GM21360 (cell line): ENCODE measurements at regions not wholly inside any gene's neighbourhood (a gene's known extent, or its start where the extent isn't known, plus 50 kb on each side); places are given as distances from the start of the nearest gene placed in this dataset.

ENCODE experiments used
- ATAC-seq: cut with Tn5 transposase; IDR thresholded peaks from one replicate; pipeline ENCODE4 v1.9.1; 2021; ENCODE audit warnings: mild to moderate bottlenecking, moderate library complexity; ENCODE audit not compliant: unreplicated experiment

- no peak for ATAC-seq
These were observed 535.0 kb downstream of the CD83 start for GRCh38 chr6:14652536-14652935.

- no peak for ATAC-seq
These were observed 537.9 kb downstream of the CD83 start for GRCh38 chr6:14655201-14656061.

- ATAC-seq: no peak
These were observed 538.5 kb downstream of the CD83 start for GRCh38 chr6:14656078-14656521.

- no peak for ATAC-seq
These were observed 539.1 kb downstream of the CD83 start for GRCh38 chr6:14656649-14657048.

DNA sequence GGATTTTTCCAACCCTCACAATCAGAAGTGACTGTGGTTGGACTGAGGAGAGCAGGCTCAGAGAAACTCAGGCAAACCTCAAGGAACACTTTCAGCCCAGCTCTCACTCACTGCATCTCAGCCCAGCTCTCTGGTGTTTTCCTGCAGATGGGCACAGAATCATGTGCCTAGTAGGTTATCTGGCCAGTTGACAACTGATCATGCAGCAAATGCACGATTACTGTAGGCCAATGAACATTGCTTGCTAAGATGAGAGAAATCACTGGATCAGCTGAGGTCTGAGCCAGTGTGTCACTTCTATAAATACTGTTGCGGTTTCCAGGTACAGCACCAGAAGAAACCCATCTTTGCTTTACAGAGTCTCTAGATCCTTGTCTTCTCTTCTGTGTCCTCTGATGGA lies 540.5 kb downstream of the CD83 start:
- ATAC-seq: no peak

- ATAC-seq: no peak
These were observed 541.5 kb downstream of the CD83 start for GRCh38 chr6:14658886-14659561.

- ATAC-seq: no peak
These were observed 542.3 kb downstream of the CD83 start for GRCh38 chr6:14659841-14660240.

GRCh38 chr6:14660806-14661579 lies 543.4 kb downstream of the CD83 start:
- ATAC-seq: peak; percentile 59

- ATAC-seq: no peak
These were observed 544.1 kb downstream of the CD83 start for GRCh38 chr6:14661691-14662090.

- ATAC-seq: peak; percentile 45
These were observed 546.6 kb downstream of the CD83 start for GRCh38 chr6:14664112-14664601.

GRCh38 chr6:14664621-14665315 lies 547.2 kb downstream of the CD83 start:
- no peak for ATAC-seq

DNA sequence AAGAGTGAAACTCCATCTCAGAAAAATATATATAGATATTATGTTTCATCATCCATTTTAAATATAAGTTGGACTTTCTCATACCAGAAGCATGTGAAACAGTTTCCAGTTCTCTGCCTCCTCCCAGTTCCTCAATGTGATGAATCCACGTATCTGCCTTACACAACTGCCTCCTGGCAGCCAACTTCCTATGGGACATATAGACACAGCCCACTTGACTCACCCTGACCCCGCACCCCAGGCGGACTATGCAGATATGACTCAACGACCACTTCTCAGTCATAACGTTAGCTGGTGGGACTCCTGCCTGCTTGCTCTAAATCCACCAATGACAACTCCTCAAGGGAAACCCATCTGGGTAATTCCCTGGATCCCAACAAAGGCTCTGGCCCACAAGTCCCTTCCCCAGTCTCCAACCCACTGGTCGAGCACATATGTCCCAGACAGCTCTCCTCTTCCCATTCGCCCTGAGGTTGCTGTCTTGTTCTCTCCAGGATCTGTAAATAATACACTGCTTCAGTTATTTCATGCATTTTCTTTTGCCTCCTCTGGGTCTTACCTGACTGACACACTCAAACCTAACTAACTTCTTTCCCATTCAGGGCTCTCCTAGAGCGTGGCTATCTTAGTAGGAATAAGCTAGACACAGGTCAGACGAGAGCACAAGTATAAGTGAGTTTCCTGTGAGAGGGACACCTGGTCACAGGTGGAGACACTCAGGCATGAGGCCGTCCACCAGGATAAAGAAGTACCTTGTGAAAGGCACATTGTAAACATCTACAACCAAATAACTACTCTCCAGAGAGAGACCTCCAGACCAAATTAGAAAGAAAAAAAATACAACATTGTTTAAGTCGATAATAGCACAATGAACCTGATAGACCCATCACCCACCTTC lies 548.5 kb downstream of the CD83 start:
- no peak for ATAC-seq

- ATAC-seq: no peak
These were observed 553.2 kb downstream of the CD83 start for GRCh38 chr6:14670806-14671205.

DNA sequence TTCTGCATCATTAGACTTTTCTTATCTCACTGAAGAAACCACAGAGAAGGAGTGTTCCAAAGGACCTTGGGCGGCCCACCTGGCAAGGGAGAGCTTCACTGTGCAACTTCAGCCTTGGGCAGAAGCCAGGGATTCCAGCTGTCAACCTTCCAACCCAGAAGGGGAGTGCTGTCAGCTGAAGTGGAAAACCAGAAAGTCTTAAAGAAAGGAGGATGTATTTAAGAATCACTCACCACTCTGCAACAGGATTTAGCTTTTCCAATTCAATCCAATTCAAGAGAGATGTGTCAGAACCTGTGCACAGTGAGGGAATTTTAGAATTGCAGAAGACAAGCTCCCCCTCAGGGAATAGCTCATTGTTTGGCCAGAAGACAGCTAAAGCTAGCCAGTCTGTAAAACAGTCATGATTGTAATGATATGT lies 553.7 kb downstream of the CD83 start:
- no peak for ATAC-seq

- no peak for ATAC-seq
These were observed 554.4 kb downstream of the CD83 start for GRCh38 chr6:14671937-14672336.

DNA sequence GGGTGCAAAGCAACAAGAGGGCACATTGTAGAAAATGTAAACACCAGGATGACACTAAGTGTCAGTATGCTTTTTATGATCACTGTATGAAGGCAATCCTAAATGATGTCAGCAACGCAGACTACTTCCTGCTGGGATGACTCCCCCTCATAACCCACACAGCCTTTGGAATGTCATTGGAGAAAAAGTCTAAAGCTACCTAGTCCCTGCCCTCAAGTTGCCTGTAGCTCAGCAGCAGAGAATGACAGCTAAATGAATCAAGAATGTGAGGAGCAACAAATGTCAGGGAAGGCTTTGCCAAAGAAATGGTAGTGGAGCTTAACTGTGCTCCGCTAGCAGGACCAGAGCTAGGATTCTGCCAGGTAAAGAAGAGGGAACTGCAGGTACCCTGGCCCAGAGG lies 555.6 kb downstream of the CD83 start:
- ATAC-seq: no peak

- no peak for ATAC-seq
These were observed 556.9 kb downstream of the CD83 start for GRCh38 chr6:14674458-14674857.

DNA sequence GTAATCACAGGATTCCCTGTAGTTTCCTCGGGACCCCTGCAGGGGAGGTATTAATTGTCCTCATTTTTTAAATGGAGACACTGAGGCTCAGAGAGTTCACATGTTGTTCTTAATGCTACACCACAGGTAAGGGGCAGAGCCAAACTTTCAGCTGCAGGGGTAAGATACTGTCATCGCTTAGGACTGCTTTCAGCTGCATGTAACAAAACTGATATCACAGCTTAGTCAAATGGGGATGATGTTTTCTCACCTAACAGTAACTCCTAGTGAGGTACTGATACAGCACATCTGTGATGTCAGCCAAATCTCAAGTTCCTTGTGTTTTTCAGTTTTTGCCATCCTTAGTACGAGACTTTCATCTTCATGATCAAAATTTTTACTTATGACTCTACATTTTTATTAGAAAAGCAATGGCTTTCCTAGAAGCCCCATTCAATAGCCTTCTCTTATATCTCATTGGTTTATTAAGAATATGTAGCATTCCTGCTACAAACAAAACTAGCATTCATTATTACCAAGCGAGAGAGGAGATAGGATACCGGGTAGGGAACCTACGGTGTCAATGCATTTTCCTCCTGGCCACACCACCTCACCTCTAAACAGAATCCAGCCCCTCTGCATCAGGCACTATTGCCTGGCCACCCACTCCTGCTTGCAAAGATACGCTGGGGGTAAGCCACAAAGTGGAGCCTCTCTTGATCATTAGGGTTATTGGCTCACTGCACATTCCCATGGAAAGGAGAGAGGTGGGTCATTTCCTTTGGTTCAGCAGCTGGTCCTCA lies 557.5 kb downstream of the CD83 start:
- ATAC-seq: no peak

- no peak for ATAC-seq
These were observed 558.5 kb downstream of the CD83 start for GRCh38 chr6:14676064-14676463.
